PC-9 (cell line): ENCODE measurements at regions not wholly inside any gene's neighbourhood (a gene's known extent, or its start where the extent isn't known, plus 50 kb on each side); places are given as distances from the start of the nearest gene placed in this dataset.

ENCODE experiments used
- BruUV-seq: library from RNA; stranded (reverse); fragments of 400-500 nt; replicated peaks from 2 replicates; lab custom pipeline; 2021; lab: Mats Ljungman, UMichigan
- CTCF ChIA-PET: fragments of 300-600 bp; sonication (Branson Sonifier 250); formaldehyde crosslinking; loops from one replicate; lab custom pipeline; 2022; ENCODE audit warnings: antibody characterized with exemption; lab: Charles Lee
- POLR2A ChIA-PET: fragments of 300-600 bp; sonication (Branson Sonifier 250); formaldehyde crosslinking; loops from one replicate; lab custom pipeline; 2022; ENCODE audit warnings: antibody characterized with exemption; ENCODE audit not compliant: unreplicated experiment; lab: Charles Lee
- DNase-seq, 2 experiments: peaks; one replicate each; pipeline versions ENCODE4 v3.0.0 to v3.0.0-alpha.2; 2015 to 2022; ENCODE audit warnings: mixed read lengths in 1 of 2
- H2AFZ ChIP-seq: fragments of 200-600 bp; sonication (generic); 2 replicates; pipeline ENCODE4 v1.8.1; 2017; ENCODE audit warnings: antibody characterized with exemption
- H3F3A ChIP-seq: fragments of 200-600 bp; sonication (generic); 2 replicates; pipeline ENCODE4 v1.8.1; 2017; ENCODE audit warnings: antibody characterized with exemption, mild to moderate bottlenecking, low read depth; ENCODE audit not compliant: insufficient read depth
- H3K27ac ChIP-seq: fragments of 200-600 bp; sonication (generic); 2 replicates; pipeline ENCODE4 v1.6.1; 2016; ENCODE audit warnings: mixed run types
- H3K27me3 ChIP-seq: fragments of 200-600 bp; sonication (generic); 2 replicates; pipeline ENCODE4 v1.6.1; 2016; ENCODE audit warnings: low read depth, mixed run types; ENCODE audit not compliant: insufficient read depth
- H3K36me3 ChIP-seq: fragments of 200-600 bp; sonication (generic); 2 replicates; pipeline ENCODE4 v1.6.1; 2016; ENCODE audit warnings: low read depth, mixed run types
- H3K4me1 ChIP-seq: fragments of 200-600 bp; sonication (generic); replicated peaks from 2 replicates; pipeline ENCODE4 v1.6.1; 2016; ENCODE audit warnings: mixed run types; ENCODE audit not compliant: insufficient read depth
- H3K4me2 ChIP-seq: fragments of 200-600 bp; sonication (generic); 2 replicates; pipeline ENCODE4 v1.6.1; 2017; ENCODE audit warnings: mixed run types
- H3K4me3 ChIP-seq: fragments of 200-600 bp; sonication (generic); 2 replicates; pipeline ENCODE4 v1.6.1; 2016; ENCODE audit warnings: mixed run types
- H3K79me2 ChIP-seq: fragments of 200-600 bp; sonication (generic); 2 replicates; pipeline ENCODE4 v1.6.1; 2017; ENCODE audit warnings: low read depth, mixed run types
- H3K9me2 ChIP-seq: fragments of 200-600 bp; sonication (generic); 2 replicates; pipeline ENCODE4 v1.8.1; 2017; ENCODE audit warnings: mild to moderate bottlenecking; ENCODE audit not compliant: insufficient read depth
- H3K9me3 ChIP-seq: fragments of 200-600 bp; sonication (generic); 2 replicates; pipeline ENCODE4 v1.8.1; 2016; ENCODE audit warnings: low read depth; ENCODE audit not compliant: insufficient read depth
- H4K20me1 ChIP-seq: fragments of 200-600 bp; sonication (generic); 2 replicates; pipeline ENCODE4 v1.8.1; 2017; ENCODE audit not compliant: insufficient read depth
- CTCF ChIP-seq: fragments of 200-600 bp; sonication (generic); conservative IDR thresholded peaks from 2 replicates; pipeline ENCODE4 v1.6.1; 2017; ENCODE audit warnings: mixed run types, antibody characterized with exemption, mild to moderate bottlenecking, moderate library complexity
- EZH2 ChIP-seq: fragments of 200-600 bp; sonication (generic); IDR thresholded peaks from 2 replicates; pipeline ENCODE4 v1.8.0; 2017; ENCODE audit warnings: antibody characterized with exemption, low read depth
- intact Hi-C: fragments of 100-400 bp; cut with micrococcal nuclease; formaldehyde crosslinking; loops from one replicate; pipeline ENCODE4 v1.10.0; 2022; ENCODE audit not compliant: unreplicated experiment

- TF ChIP-seq EZH2 (no peak), CTCF (no peak)
- intact Hi-C loops, result no loop called here
- no peak for DNase-seq
- no peak overlapping the region for H2AFZ ChIP-seq
- ChIA-PET CTCF (no interaction called here), POLR2A (no interaction called here)
- no peaks in the 10 kb centered on the region for H3K36me3 ChIP-seq
- no peaks in the 10 kb centered on the region for H3F3A ChIP-seq
- no peak overlapping the region for H3K27ac ChIP-seq
- no TSS peak for BruUV-seq
- H4K20me1 ChIP-seq, result no peaks in the 10 kb centered on the region
- no peaks in the 10 kb centered on the region for H3K27me3 ChIP-seq
- H3K4me2 ChIP-seq, result no peak overlapping the region
- no peaks in the 10 kb centered on the region for H3K9me2 ChIP-seq
- no peaks in the 10 kb centered on the region for H3K4me1 ChIP-seq
- H3K79me2 ChIP-seq, result no peaks in the 10 kb centered on the region
- no peak overlapping the region for H3K4me3 ChIP-seq
- H3K9me3 ChIP-seq, result no peaks in the 10 kb centered on the region
Measured at GRCh38 chr5:124521461-124522230, 224.8 kb downstream of the ZNF608 start.

- Histone ChIP-seq H3K9me2 (no peaks in the 10 kb centered on the region), H3K4me2 (no peak overlapping the region), H3K27me3 (no peaks in the 10 kb centered on the region), H4K20me1 (no peaks in the 10 kb centered on the region), H3K27ac (no peak overlapping the region), H3K79me2 (no peaks in the 10 kb centered on the region), H3F3A (no peaks in the 10 kb centered on the region), H3K36me3 (no peaks in the 10 kb centered on the region), H3K4me3 (no peak overlapping the region), H3K9me3 (no peaks in the 10 kb centered on the region), H3K4me1 (no peaks in the 10 kb centered on the region), H2AFZ (no peak overlapping the region)
- BruUV-seq, result no TSS peak
- POLR2A ChIA-PET, result no interaction called here
- DNase-seq, result no peak
- intact Hi-C loops, result no loop called here
- CTCF ChIA-PET, result no interaction called here
- TF ChIP-seq CTCF (no peak), EZH2 (no peak)
Measured at GRCh38 chr5:124519396-124519795, 227.0 kb downstream of the ZNF608 start.

- no peaks in the 10 kb centered on the region for H3K9me2 ChIP-seq
- ChIA-PET CTCF (no interaction called here), POLR2A (no interaction called here)
- H3K9me3 ChIP-seq, result no peaks in the 10 kb centered on the region
- no peak overlapping the region for H3K4me2 ChIP-seq
- H3K4me1 ChIP-seq, result no peaks in the 10 kb centered on the region
- no peaks in the 10 kb centered on the region for H3F3A ChIP-seq
- H3K79me2 ChIP-seq, result no peaks in the 10 kb centered on the region
- TF ChIP-seq EZH2, result no peak
- no peak for TF ChIP-seq CTCF
- H4K20me1 ChIP-seq, result no peaks in the 10 kb centered on the region
- no peak for DNase-seq
- BruUV-seq, result no TSS peak
- no peaks in the 10 kb centered on the region for H3K27me3 ChIP-seq
- H3K36me3 ChIP-seq, result no peaks in the 10 kb centered on the region
- H3K27ac ChIP-seq, result no peak overlapping the region
- no peak overlapping the region for H2AFZ ChIP-seq
- intact Hi-C loops, result no loop called here
- H3K4me3 ChIP-seq, result no peak overlapping the region
Measured at GRCh38 chr5:124516567-124516966, 229.9 kb downstream of the ZNF608 start.
